K562 (cell line): ENCODE measurements at regions not wholly inside any gene's neighbourhood (a gene's known extent, or its start where the extent isn't known, plus 50 kb on each side); places are given as distances from the start of the nearest gene placed in this dataset.

ENCODE experiments used
- ATAC-seq: fragments of 200-7000 bp; cut with Tn5 transposase; 3 replicates; pipeline ENCODE4 v1.9.1; 2020; ENCODE audit warnings: moderate library complexity
- BruUV-seq: library from RNA; stranded (reverse); fragments of 400-500 nt; replicated peaks from 2 replicates; lab custom pipeline; 2021; lab: Mats Ljungman, UMichigan
- CTCF ChIA-PET: fragments of 300-600 bp; formaldehyde crosslinking; extraction: SDS; loops from one replicate; lab custom pipeline; 2021; ENCODE audit warnings: low intra/inter-chr PET ratio; lab: Yijun Ruan, JAX
- POLR2A ChIA-PET: fragments of 300-600, 350-650 bp; sonication (Branson Sonifier 250); formaldehyde crosslinking; extraction: SDS; loops from one replicate; lab custom pipeline; 2021; ENCODE audit warnings: antibody characterized with exemption, inconsistent platforms; lab: Yijun Ruan, JAX
- DNase-seq, 4 experiments: peaks; one replicate each; pipeline versions ENCODE4 v3.0.0 to v3.0.0-alpha.2; 2011 to 2018; ENCODE audit warnings: low spot score in 3 of 4, mixed read lengths in 3 of 4; ENCODE audit errors: extremely low read depth in 1 of 4
- FAIRE-seq: peaks from 2 replicates; lab custom pipeline; 2011; peaks lifted over from hg19 to GRCh38; lab: Jason Lieb, UNC
- H2AFZ ChIP-seq: 2 replicates; pipeline ENCODE4 v1.6.0; 2011; ENCODE audit warnings: low read depth, low read length, control low read depth, inconsistent platforms
- H3K27ac ChIP-seq: fragments of 200-600 bp; 3 replicates; pipeline ENCODE4 v1.8.0; 2011; ENCODE audit warnings: low read depth, mild to moderate bottlenecking, control low read depth, inconsistent platforms, low read length, moderate library complexity, mixed read lengths; ENCODE audit errors: extremely low read depth
- H3K27me3 ChIP-seq, 2 experiments: fragments of 300-600 bp in 1 of 2; 2 replicates in 1 of 2; 3 replicates in 1 of 2; pipeline versions ENCODE4 v1.6.0 to v1.8.0; 2011; ENCODE audit warnings: inconsistent platforms in 2 of 2, low read length in 2 of 2, mild to moderate bottlenecking in 1 of 2, mixed read lengths in 1 of 2, moderate library complexity in 1 of 2; ENCODE audit not compliant: control insufficient read depth in 2 of 2, insufficient read depth in 2 of 2
- H3K36me3 ChIP-seq: fragments of 300-600 bp; 3 replicates; pipeline ENCODE4 v1.8.0; 2011; ENCODE audit warnings: mild to moderate bottlenecking, low read length, inconsistent platforms; ENCODE audit not compliant: control insufficient read depth, insufficient read depth
- H3K4me1 ChIP-seq, 2 experiments: fragments of 200-600 bp in 1 of 2; replicated peaks in 1 of 2; 2 replicates in 1 of 2; 3 replicates in 1 of 2; pipeline versions ENCODE4 v1.5.1 to v1.8.0; 2011; ENCODE audit warnings: inconsistent platforms in 2 of 2, low read length in 2 of 2, mild to moderate bottlenecking in 1 of 2, mixed read lengths in 1 of 2, moderate library complexity in 1 of 2; ENCODE audit not compliant: control insufficient read depth in 2 of 2, insufficient read depth in 2 of 2
- H3K4me2 ChIP-seq: 2 replicates; pipeline ENCODE4 v1.6.1; 2011; ENCODE audit warnings: low read length, control low read depth, inconsistent platforms, mixed read lengths; ENCODE audit not compliant: insufficient read depth
- H3K4me3 ChIP-seq: fragments of 200-600 bp; sonication (generic), shearing (Covaris generic); 2 replicates; pipeline ENCODE4 v1.5.1; 2016; ENCODE audit warnings: control low read depth, inconsistent platforms
- H3K79me2 ChIP-seq: fragments of 200-600 bp; 3 replicates; pipeline ENCODE4 v1.8.0; 2011; ENCODE audit warnings: low read length, inconsistent platforms; ENCODE audit not compliant: control insufficient read depth, insufficient read depth
- H3K9ac ChIP-seq, 2 experiments: 2 replicates each; pipeline versions ENCODE4 v1.6.0 to v1.6.1; 2011; ENCODE audit warnings: low read depth in 2 of 2, low read length in 2 of 2, control low read depth in 1 of 2, inconsistent platforms in 1 of 2, mild to moderate bottlenecking in 1 of 2, mixed read lengths in 1 of 2; ENCODE audit not compliant: insufficient read depth in 1 of 2
- H3K9me1 ChIP-seq: one replicate; pipeline ENCODE4 v1.6.0; 2011; ENCODE audit warnings: inconsistent platforms, mild to moderate bottlenecking, low read length, moderate library complexity; ENCODE audit not compliant: control insufficient read depth, insufficient read depth
- H3K9me3 ChIP-seq: replicated peaks from 2 replicates; pipeline ENCODE4 v1.5.1; 2011; ENCODE audit warnings: low read depth, low read length, inconsistent platforms; ENCODE audit not compliant: control insufficient read depth, insufficient read depth
- H4K20me1 ChIP-seq: replicated peaks from 2 replicates; pipeline ENCODE4 v1.6.1; 2011; ENCODE audit warnings: low read length, inconsistent platforms, mixed read lengths; ENCODE audit not compliant: control insufficient read depth, insufficient read depth
- MIER1 ChIP-seq: fragments of 450-650 bp; IDR thresholded peaks from 2 replicates; pipeline ENCODE4 v1.6.1; 2016; ENCODE audit warnings: antibody characterized with exemption, mild to moderate bottlenecking, low read depth
- REST ChIP-seq, 2 experiments: fragments of 450-650 bp; formaldehyde crosslinking in 1 of 2; IDR thresholded peaks; 2 replicates each; pipeline versions ENCODE4 v1.4.0 to v1.6.1; 2014 to 2020; ENCODE audit warnings: mild to moderate bottlenecking in 2 of 2, borderline replicate concordance in 1 of 2, low read depth in 1 of 2
- WGBS: fragments of 100-300 bp; shearing (Covaris generic); methylation state at CpG from one replicate; pipeline ENCODE4 v1.1.6; 2016; ENCODE audit warnings: low coverage, mixed read lengths; ENCODE audit not compliant: insufficient coverage; ENCODE audit errors: missing lambda C conversion rate; 5-methylcytosine and 5-hydroxymethylcytosine counted together
- in situ Hi-C: fragments of 300-500 bp; cut with MboI; formaldehyde crosslinking; loops from 4 replicates; pipeline ENCODE4 v1.15.0; 2018; ENCODE audit warnings: inconsistent platforms, mixed read lengths
- intact Hi-C: fragments of 100-400 bp; cut with micrococcal nuclease; formaldehyde crosslinking; loops from 2 replicates; pipeline ENCODE4 v1.14.2; 2022

- Histone ChIP-seq H3K4me1 (no peaks in the 10 kb centered on the region), H3K79me2 (no peaks in the 10 kb centered on the region), H2AFZ (0 out of 2 replicates have a peak overlapping the region, but pooled peaks have one; percentile 3), H3K36me3 (no peaks in the 10 kb centered on the region), H3K4me2 (no peak overlapping the region), H3K27me3 (no peaks in the 10 kb centered on the region), H3K4me3 (no peak overlapping the region)
- FAIRE-seq, result no peak
- intact Hi-C loops (no loop called here), in situ Hi-C loops (no loop called here)
- no TSS peak for BruUV-seq
- 41% methylated on average over 3 of the region's 3 CpGs for WGBS
- POLR2A ChIA-PET, result interaction anchor here (0.5 to 1.1 kb wide), 3 partner anchors 8 to 84 kb away, joined by 3 to 6 read pairs (median 4); no protein-coding TSS in a partner anchor
- 0 out of 2 replicates have a peak, but pooled peaks have one; percentile 16 for TF ChIP-seq REST (IDR thresholded peaks at IDR 0.05; ENCODE audit: borderline replicate concordance)
- no peak for TF ChIP-seq REST (CRISPR knock-in tag; IDR thresholded peaks at IDR 0.05; ENCODE audit: low read depth)
- TF ChIP-seq MIER1, result no peak
- TF ChIP-seq, all 486 proteins: peak for 1
- no peak overlapping the region for H3K9ac ChIP-seq
- DNase-seq (no peak), ATAC-seq (no peak)
- H4K20me1 ChIP-seq, result no peaks in the 10 kb centered on the region
- no peaks in the 10 kb centered on the region for H3K9me1 ChIP-seq
- no peak overlapping the region for H3K27ac ChIP-seq
- CTCF ChIA-PET, result no interaction called here
- no peaks in the 10 kb centered on the region for H3K9me3 ChIP-seq
Measured at GRCh38 chr12:92218394-92219077, 72.9 kb upstream of the BTG1 start.
